SK-N-SH treated with all-trans-retinoic acid at 6 μM for 48 hours (cell line): ENCODE measurements at regions not wholly inside any gene's neighbourhood (a gene's known extent, or its start where the extent isn't known, plus 50 kb on each side); places are given as distances from the start of the nearest gene placed in this dataset.

Experiments
- ARNTL ChIP-seq: fragments of 450-650 bp; formaldehyde crosslinking; IDR thresholded peaks from 2 replicates; pipeline ENCODE4 v1.5.0; 2020; ENCODE audit warnings: low read depth, mild to moderate bottlenecking, moderate library complexity, borderline replicate concordance
- CSDC2 ChIP-seq: fragments of 250-450 bp; sonication (Bioruptor Pico); IDR thresholded peaks from 2 replicates; pipeline ENCODE4 v1.5.0; 2020; ENCODE audit warnings: mild to moderate bottlenecking, moderate library complexity
- ESRRG ChIP-seq: fragments of 250-450 bp; sonication (Bioruptor Pico); IDR thresholded peaks from 2 replicates; pipeline ENCODE4 v1.6.1; 2021; ENCODE audit warnings: mild to moderate bottlenecking
- GLIS3 ChIP-seq: fragments of 250-450 bp; sonication (Bioruptor Pico); IDR thresholded peaks from 2 replicates; pipeline ENCODE4 v1.5.0; 2020; ENCODE audit warnings: mild to moderate bottlenecking, moderate library complexity
- ISL1 ChIP-seq: fragments of 250-450 bp; sonication (Bioruptor Pico); IDR thresholded peaks from 2 replicates; pipeline ENCODE4 v2.1.2; 2022; ENCODE audit warnings: mild to moderate bottlenecking, moderate library complexity
- OSR1 ChIP-seq: fragments of 250-450 bp; sonication (Bioruptor Pico); IDR thresholded peaks from 2 replicates; pipeline ENCODE4 v1.8.0; 2022; ENCODE audit warnings: moderate library complexity, mild to moderate bottlenecking, inconsistent platforms
- PATZ1 ChIP-seq: fragments of 250-450 bp; sonication (Bioruptor Pico); IDR thresholded peaks from 2 replicates; pipeline ENCODE4 v1.8.0; 2020; ENCODE audit warnings: mild to moderate bottlenecking, moderate library complexity, borderline replicate concordance
- PPARA ChIP-seq: fragments of 250-450 bp; sonication (Bioruptor Pico); IDR thresholded peaks from 2 replicates; pipeline ENCODE4 v1.5.0; 2020; ENCODE audit warnings: mild to moderate bottlenecking, borderline replicate concordance
- SNAI2 ChIP-seq: fragments of 250-450 bp; sonication (Bioruptor Pico); IDR thresholded peaks from 2 replicates; pipeline ENCODE4 v1.5.0; 2020; ENCODE audit warnings: mild to moderate bottlenecking, moderate library complexity
- TCF4 ChIP-seq: fragments of 250-450 bp; sonication (Bioruptor Pico); IDR thresholded peaks from 2 replicates; pipeline ENCODE4 v1.8.0; 2021; ENCODE audit warnings: mild to moderate bottlenecking, moderate library complexity, borderline replicate concordance
- ZC3H10 ChIP-seq: fragments of 250-450 bp; sonication (Bioruptor Pico); IDR thresholded peaks from 2 replicates; pipeline ENCODE4 v1.5.1; 2021; ENCODE audit warnings: mild to moderate bottlenecking, moderate library complexity
- ZFP3 ChIP-seq: fragments of 250-450 bp; sonication (Bioruptor Pico); IDR thresholded peaks from 2 replicates; pipeline ENCODE4 v1.5.0; 2020; ENCODE audit warnings: mild to moderate bottlenecking, moderate library complexity
- ZNF70 ChIP-seq: fragments of 450-650 bp; formaldehyde crosslinking; IDR thresholded peaks from 2 replicates; pipeline ENCODE4 v1.5.0; 2020; ENCODE audit warnings: mild to moderate bottlenecking, moderate library complexity

- TF ChIP-seq GLIS3: no peak
- TF ChIP-seq ISL1 (CRISPR knock-in tag): no peak
- TF ChIP-seq ZC3H10: no peak
- TF ChIP-seq PATZ1 (CRISPR knock-in tag): no peak
- no peak for TF ChIP-seq TCF4 (CRISPR knock-in tag)
- TF ChIP-seq SNAI2 (CRISPR knock-in tag): no peak
- TF ChIP-seq ARNTL: no peak
- no peak for TF ChIP-seq CSDC2 (CRISPR knock-in tag)
- TF ChIP-seq ZNF70 (CRISPR knock-in tag): no peak
- no peak for TF ChIP-seq ZFP3 (CRISPR knock-in tag)
- no peak for TF ChIP-seq OSR1
- no peak for TF ChIP-seq ESRRG (CRISPR knock-in tag)
- TF ChIP-seq PPARA (CRISPR knock-in tag): no peak
Measured at GRCh38 chr12:93146263-93146939, 217.3 kb upstream of the EEA1 start.
